ENCODE measurements at regions not wholly inside any gene's neighbourhood (a gene's known extent, or its start where the extent isn't known, plus 50 kb on each side); places are given as distances from the start of the nearest gene placed in this dataset.

DNA sequence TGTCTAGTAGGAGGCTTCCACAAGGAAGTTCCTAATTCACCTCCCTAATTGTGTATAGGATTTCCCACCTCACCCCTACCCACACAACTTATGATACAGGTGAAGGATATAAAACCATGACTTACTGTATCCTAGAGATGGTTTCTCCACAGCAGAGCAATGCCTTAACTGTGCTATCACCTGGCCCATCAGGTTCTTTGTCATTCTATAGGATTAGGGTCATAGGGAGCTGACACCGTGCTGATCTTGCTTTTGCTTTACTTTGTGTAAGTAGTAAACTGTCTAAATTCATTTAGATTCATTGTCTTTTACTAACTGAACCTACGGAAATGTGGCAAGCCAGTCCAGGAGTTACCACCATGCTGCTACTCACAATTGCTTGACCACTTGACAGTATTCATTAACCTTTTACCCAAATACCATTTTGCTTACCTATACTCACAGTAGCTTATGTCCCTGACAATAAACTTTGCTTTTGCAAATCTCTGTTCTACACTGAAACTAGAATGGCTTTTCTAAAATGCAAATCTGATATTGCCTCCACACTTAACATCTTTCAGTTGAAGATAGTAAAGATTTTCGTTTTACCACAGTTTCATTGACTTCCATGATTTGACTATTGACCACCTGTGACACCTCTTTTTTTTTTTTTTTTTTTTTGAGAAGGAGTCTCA, 147.6 kb downstream of the IFI44 start:
- Histone ChIP-seq H4K20me1 (ENCODE audit: insufficient read depth, low read length) (no peaks in the 10 kb centered on the region), H3K79me2 (ENCODE audit: insufficient read depth, low read length) (no peaks in the 10 kb centered on the region), H3K9ac (ENCODE audit: low read length) (no peak overlapping the region), H3K4me3 (ENCODE audit: low read depth, low read length, poor library complexity, severe bottlenecking) (no peak overlapping the region), H3K4me1 (ENCODE audit: insufficient read depth, low read length, severe bottlenecking) (no peaks in the 10 kb centered on the region), H3K9me3 (ENCODE audit: low read length) (no peaks in the 10 kb centered on the region), H3K9me2 (ENCODE audit: low read depth, low read length) (no peaks in the 10 kb centered on the region), H3K27ac (ENCODE audit: low read depth, low read length, poor library complexity, severe bottlenecking) (no peak overlapping the region), H3K27me3 (ENCODE audit: insufficient read depth, low read length) (no peaks in the 10 kb centered on the region), H3K36me3 (ENCODE audit: insufficient read depth, low read length) (no peaks in the 10 kb centered on the region), H3F3A (ENCODE audit: insufficient read depth, low read length) (no peaks in the 10 kb centered on the region), H3K4me2 (ENCODE audit: low read length) (no peak overlapping the region), H2AFZ (ENCODE audit: low read length) (no peak overlapping the region)
- no peak for TF ChIP-seq CTCF (IDR thresholded peaks at IDR 0.05; ENCODE audit: low read length)
- no peak for TF ChIP-seq EZH2 (IDR thresholded peaks at IDR 0.05; ENCODE audit: borderline replicate concordance, low read length)

DNA sequence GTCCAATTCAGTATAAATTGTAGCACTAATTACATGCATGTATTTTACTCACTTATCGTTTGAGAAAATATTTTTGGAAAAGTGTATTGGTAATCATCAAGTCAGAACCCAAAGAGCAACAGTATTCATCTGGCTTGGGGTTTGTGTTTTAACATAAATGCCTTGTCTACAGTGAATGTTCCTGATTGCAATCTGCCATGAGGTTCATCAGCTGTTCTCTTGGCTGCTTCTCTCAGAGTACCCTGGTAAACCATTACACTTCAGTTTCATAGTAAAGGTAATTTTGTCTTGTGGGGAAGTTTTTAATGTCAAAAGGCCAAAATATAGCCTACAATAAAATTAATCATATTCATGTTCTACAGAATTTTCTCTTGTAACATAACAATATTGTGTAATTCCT, 150.3 kb downstream of the IFI44 start:
- no peak for TF ChIP-seq CTCF (IDR thresholded peaks at IDR 0.05; ENCODE audit: low read length)
- no peak for TF ChIP-seq EZH2 (IDR thresholded peaks at IDR 0.05; ENCODE audit: borderline replicate concordance, low read length)
- H3F3A ChIP-seq (ENCODE audit: insufficient read depth, low read length): no peaks in the 10 kb centered on the region
- no peak overlapping the region for H2AFZ ChIP-seq (ENCODE audit: low read length)
- no peak overlapping the region for H3K9ac ChIP-seq (ENCODE audit: low read length)
- no peaks in the 10 kb centered on the region for H3K27me3 ChIP-seq (ENCODE audit: insufficient read depth, low read length)
- no peaks in the 10 kb centered on the region for H3K4me1 ChIP-seq (ENCODE audit: insufficient read depth, low read length, severe bottlenecking)
- no peaks in the 10 kb centered on the region for H4K20me1 ChIP-seq (ENCODE audit: insufficient read depth, low read length)
- H3K27ac ChIP-seq (ENCODE audit: low read depth, low read length, poor library complexity, severe bottlenecking): no peak overlapping the region
- H3K4me3 ChIP-seq (ENCODE audit: low read depth, low read length, poor library complexity, severe bottlenecking): no peak overlapping the region
- no peaks in the 10 kb centered on the region for H3K9me3 ChIP-seq (ENCODE audit: low read length)
- H3K36me3 ChIP-seq (ENCODE audit: insufficient read depth, low read length): no peaks in the 10 kb centered on the region
- no peaks in the 10 kb centered on the region for H3K79me2 ChIP-seq (ENCODE audit: insufficient read depth, low read length)
- no peaks in the 10 kb centered on the region for H3K9me2 ChIP-seq (ENCODE audit: low read depth, low read length)
- H3K4me2 ChIP-seq (ENCODE audit: low read length): no peak overlapping the region

- no peaks in the 10 kb centered on the region for H3K9me3 ChIP-seq (ENCODE audit: low read length)
- no peaks in the 10 kb centered on the region for H3K4me1 ChIP-seq (ENCODE audit: insufficient read depth, low read length, severe bottlenecking)
- H3K79me2 ChIP-seq (ENCODE audit: insufficient read depth, low read length): no peaks in the 10 kb centered on the region
- no peak overlapping the region for H3K4me2 ChIP-seq (ENCODE audit: low read length)
- H4K20me1 ChIP-seq (ENCODE audit: insufficient read depth, low read length): no peaks in the 10 kb centered on the region
- no peak overlapping the region for H3K9ac ChIP-seq (ENCODE audit: low read length)
- H2AFZ ChIP-seq (ENCODE audit: low read length): no peak overlapping the region
- no peaks in the 10 kb centered on the region for H3K36me3 ChIP-seq (ENCODE audit: insufficient read depth, low read length)
- H3K27me3 ChIP-seq (ENCODE audit: insufficient read depth, low read length): no peaks in the 10 kb centered on the region
- H3K9me2 ChIP-seq (ENCODE audit: low read depth, low read length): no peaks in the 10 kb centered on the region
- no peaks in the 10 kb centered on the region for H3F3A ChIP-seq (ENCODE audit: insufficient read depth, low read length)
- no peak overlapping the region for H3K4me3 ChIP-seq (ENCODE audit: low read depth, low read length, poor library complexity, severe bottlenecking)
- TF ChIP-seq EZH2 (IDR thresholded peaks at IDR 0.05; ENCODE audit: borderline replicate concordance, low read length): no peak
- TF ChIP-seq CTCF (IDR thresholded peaks at IDR 0.05; ENCODE audit: low read length): no peak
- no peak overlapping the region for H3K27ac ChIP-seq (ENCODE audit: low read depth, low read length, poor library complexity, severe bottlenecking)
Observed at GRCh38 chr1:78814176-78814575, 164.5 kb downstream of the IFI44 start.
